SK-N-SH (cell line): ENCODE measurements at regions not wholly inside any gene's neighbourhood (a gene's known extent, or its start where the extent isn't known, plus 50 kb on each side); places are given as distances from the start of the nearest gene placed in this dataset.
"Not testable (repeated sequence)": the region's sequence is repeated elsewhere in the genome, so short reads cannot be mapped to it uniquely, and the experiment has no call there.

ENCODE experiments used
- CTCF ChIA-PET: fragments of 300-600, 350-600 bp; formaldehyde crosslinking; extraction: SDS; loops from one replicate; lab custom pipeline; 2021; lab: Yijun Ruan, JAX
- POLR2A ChIA-PET: fragments of 350-600 bp; sonication (Branson Sonifier 250); formaldehyde crosslinking; extraction: SDS; loops from one replicate; lab custom pipeline; 2020; ENCODE audit warnings: antibody characterized with exemption, inconsistent platforms; lab: Yijun Ruan, JAX
- DNase-seq: peaks from one replicate; pipeline ENCODE4 v3.0.0; 2012
- H2AFZ ChIP-seq: fragments of 200-600 bp; sonication (generic); 2 replicates; pipeline ENCODE4 v1.8.1; 2016; ENCODE audit warnings: antibody characterized with exemption, mild to moderate bottlenecking, low read depth
- H3F3A ChIP-seq: fragments of 200-600 bp; sonication (generic); replicated peaks from 2 replicates; pipeline ENCODE3; 2016; ENCODE audit warnings: antibody characterized with exemption, mild to moderate bottlenecking; ENCODE audit not compliant: insufficient read depth
- H3K27ac ChIP-seq, 2 experiments: fragments of 200-500 bp in 1 of 2; fragments of 200-600 bp in 1 of 2; sonication (Bioruptor generic) in 1 of 2; sonication (generic), shearing (Covaris generic) in 1 of 2; 2 replicates each; pipeline versions ENCODE4 v1.5.1 to v1.6.1; 2014 to 2016; ENCODE audit warnings: low read depth in 2 of 2, inconsistent platforms in 1 of 2, low read length in 1 of 2, mild to moderate bottlenecking in 1 of 2, mixed read lengths in 1 of 2
- H3K27me3 ChIP-seq: fragments of 200-600 bp; sonication (generic), shearing (Covaris generic); 2 replicates; pipeline ENCODE4 v1.6.1; 2016; ENCODE audit warnings: mixed run types; ENCODE audit not compliant: insufficient read depth
- H3K36me3 ChIP-seq, 2 experiments: fragments of 200-500 bp in 1 of 2; fragments of 200-600 bp in 1 of 2; sonication (Bioruptor generic) in 1 of 2; sonication (generic) in 1 of 2; replicated peaks in 1 of 2; 2 replicates each; pipeline versions ENCODE3 to v1.5.1; 2014 to 2016; ENCODE audit warnings: low read length in 1 of 2, mild to moderate bottlenecking in 1 of 2; ENCODE audit not compliant: insufficient read depth in 2 of 2, control insufficient read depth in 1 of 2
- H3K4me1 ChIP-seq, 2 experiments: fragments of 200-500 bp in 1 of 2; fragments of 200-600 bp in 1 of 2; sonication (Bioruptor generic) in 1 of 2; sonication (generic), shearing (Covaris generic) in 1 of 2; 2 replicates each; pipeline versions ENCODE4 v1.5.1 to v1.6.1; 2014 to 2016; ENCODE audit warnings: low read depth in 1 of 2, low read length in 1 of 2, mixed run types in 1 of 2; ENCODE audit not compliant: insufficient read depth in 2 of 2, control insufficient read depth in 1 of 2
- H3K4me2 ChIP-seq: fragments of 200-600 bp; sonication (generic), shearing (Covaris generic); 2 replicates; pipeline ENCODE4 v1.6.1; 2017; ENCODE audit warnings: mixed run types
- H3K4me3 ChIP-seq, 2 experiments: fragments of 200-500 bp in 1 of 2; fragments of 200-600 bp in 1 of 2; sonication (Bioruptor generic) in 1 of 2; sonication (generic), shearing (Covaris generic) in 1 of 2; 2 replicates each; pipeline versions ENCODE4 v1.5.1 to v1.8.1; 2014 to 2016; ENCODE audit warnings: low read depth in 2 of 2, inconsistent platforms in 1 of 2, low read length in 1 of 2, mild to moderate bottlenecking in 1 of 2, mixed read lengths in 1 of 2, moderate library complexity in 1 of 2
- H3K79me2 ChIP-seq: fragments of 200-600 bp; sonication (generic); 2 replicates; pipeline ENCODE4 v1.8.1; 2017; ENCODE audit warnings: mild to moderate bottlenecking; ENCODE audit not compliant: insufficient read depth
- H3K9ac ChIP-seq: fragments of 200-600 bp; sonication (generic); 2 replicates; pipeline ENCODE4 v1.6.1; 2017; ENCODE audit warnings: mixed run types
- H3K9me2 ChIP-seq: fragments of 200-600 bp; sonication (generic); 2 replicates; pipeline ENCODE4 v1.6.1; 2017; ENCODE audit warnings: mixed run types
- H3K9me3 ChIP-seq: fragments of 200-600 bp; sonication (generic); 2 replicates; pipeline ENCODE4 v1.6.1; 2017; ENCODE audit warnings: mixed run types, mild to moderate bottlenecking, moderate library complexity
- H4K20me1 ChIP-seq: fragments of 200-600 bp; sonication (generic); 2 replicates; pipeline ENCODE4 v1.6.1; 2017; ENCODE audit warnings: mild to moderate bottlenecking, mixed run types; ENCODE audit not compliant: insufficient read depth
- CHD2 ChIP-seq: fragments of 150-350 bp; IDR thresholded peaks from 2 replicates; pipeline ENCODE4 v1.6.1; 2018; ENCODE audit warnings: low read length; ENCODE audit not compliant: partially characterized antibody
- ELF1 ChIP-seq: IDR thresholded peaks from 2 replicates; pipeline ENCODE4 v1.4.0; 2012
- EZH2phosphoT487 ChIP-seq: fragments of 200-600 bp; sonication (generic); IDR thresholded peaks from 2 replicates; pipeline ENCODE4 v1.6.1; 2017; ENCODE audit warnings: low read depth, mixed run types, mild to moderate bottlenecking, antibody characterized with exemption, moderate library complexity, borderline replicate concordance
- FOSL2 ChIP-seq: IDR thresholded peaks from 2 replicates; pipeline ENCODE4 v1.4.0; 2012; ENCODE audit warnings: low read depth, mild to moderate bottlenecking, moderate library complexity, borderline replicate concordance
- FOXJ3 ChIP-seq: sonication (generic); formaldehyde crosslinking; IDR thresholded peaks from 2 replicates; pipeline ENCODE4 v1.5.1; 2020; ENCODE audit warnings: mild to moderate bottlenecking, missing genetic modification reagents
- FOXM1 ChIP-seq: IDR thresholded peaks from 2 replicates; pipeline ENCODE4 v1.4.0; 2012; ENCODE audit warnings: low read depth, mild to moderate bottlenecking
- GABPA ChIP-seq: IDR thresholded peaks from 2 replicates; pipeline ENCODE4 v1.4.0; 2012; ENCODE audit warnings: low read depth, mild to moderate bottlenecking
- GATA2 ChIP-seq: sonication (generic); formaldehyde crosslinking; IDR thresholded peaks from 2 replicates; pipeline ENCODE4 v1.5.0; 2020; ENCODE audit warnings: mild to moderate bottlenecking, missing genetic modification reagents
- IRF3 ChIP-seq: fragments of 150-350 bp; IDR thresholded peaks from 2 replicates; pipeline ENCODE4 v1.6.1; 2016; ENCODE audit warnings: mild to moderate bottlenecking, low read depth, low read length
- JUND ChIP-seq: IDR thresholded peaks from 2 replicates; pipeline ENCODE4 v1.4.0; 2012
- MAX ChIP-seq: IDR thresholded peaks from 2 replicates; pipeline ENCODE4 v1.4.0; 2012; ENCODE audit warnings: low read depth
- MEF2A ChIP-seq: IDR thresholded peaks from 2 replicates; pipeline ENCODE4 v1.4.0; 2012; ENCODE audit warnings: low read depth, borderline replicate concordance
- NFIC ChIP-seq: IDR thresholded peaks from 2 replicates; pipeline ENCODE4 v1.4.0; 2012; ENCODE audit warnings: borderline replicate concordance
- RAD21 ChIP-seq: IDR thresholded peaks from 2 replicates; pipeline ENCODE4 v1.6.1; 2012; ENCODE audit warnings: mild to moderate bottlenecking, low read length
- RFX5 ChIP-seq: IDR thresholded peaks from 2 replicates; pipeline ENCODE4 v1.6.1; 2012; ENCODE audit warnings: mild to moderate bottlenecking, improper control_type of control experiment, low read length
- TCF12 ChIP-seq: IDR thresholded peaks from 2 replicates; pipeline ENCODE4 v1.4.0; 2012
- TEAD4 ChIP-seq: IDR thresholded peaks from 2 replicates; pipeline ENCODE4 v1.4.0; 2012; ENCODE audit warnings: mild to moderate bottlenecking, borderline replicate concordance; ENCODE audit not compliant: insufficient read depth
- USF2 ChIP-seq: fragments of 150-350 bp; IDR thresholded peaks from 2 replicates; pipeline ENCODE4 v1.6.1; 2017; ENCODE audit warnings: antibody characterized with exemption, low read length, low read depth, borderline replicate concordance
- YY1 ChIP-seq: IDR thresholded peaks from 2 replicates; pipeline ENCODE4 v1.4.0; 2012; ENCODE audit warnings: low read depth, mild to moderate bottlenecking
- WGBS: methylation state at CpG from one replicate; pipeline ENCODE4 v1.1.6; 2017; ENCODE audit warnings: low lambda C conversion rate; 5-methylcytosine and 5-hydroxymethylcytosine counted together

- 6% methylated on average over 2 of the region's 2 CpGs for WGBS
- no peak overlapping the region for H3K4me2 ChIP-seq
- no peaks in the 10 kb centered on the region for H3K79me2 ChIP-seq
These were observed 205.1 kb upstream of the SRD5A2 start for GRCh38 chr2:31785876-31786275.

GRCh38 chr2:31784868-31785267, 204.1 kb upstream of the SRD5A2 start:
- Histone ChIP-seq H2AFZ (no peak overlapping the region), H3K9ac (no peak overlapping the region), H4K20me1 (no peaks in the 10 kb centered on the region), H3K4me1 (no peaks in the 10 kb centered on the region), H3K4me2 (no peak overlapping the region), H3K79me2 (no peaks in the 10 kb centered on the region), H3K27ac (no peak overlapping the region), H3K36me3 (no peaks in the 10 kb centered on the region), H3K9me3 (no peaks in the 10 kb centered on the region), H3K4me3 (no peak overlapping the region), H3K27me3 (no peaks in the 10 kb centered on the region), H3K9me2 (no peaks in the 10 kb centered on the region), H3F3A (no peaks in the 10 kb centered on the region)
- TF ChIP-seq GATA2 (CRISPR knock-in tag) (no peak), RAD21 (no peak), GABPA (no peak), IRF3 (no peak), FOXJ3 (CRISPR knock-in tag) (no peak), TEAD4 (no peak), FOSL2 (no peak), MEF2A (no peak), MAX (no peak), USF2 (no peak), RFX5 (no peak), ELF1 (no peak), NFIC (no peak), TCF12 (no peak), YY1 (no peak), FOXM1 (no peak), CHD2 (no peak), EZH2phosphoT487 (no peak)
- ChIA-PET POLR2A (no interaction called here), CTCF (no interaction called here)
- no peak for DNase-seq

More at GRCh38 chr2:31785876-31786275, 205.1 kb upstream of the SRD5A2 start:
- Histone ChIP-seq H3K4me3 (no peak overlapping the region), H4K20me1 (no peaks in the 10 kb centered on the region), H3K4me1 (no peaks in the 10 kb centered on the region), H3K9me3 (no peaks in the 10 kb centered on the region), H3K36me3 (no peaks in the 10 kb centered on the region), H3F3A (no peaks in the 10 kb centered on the region), H3K9me2 (no peaks in the 10 kb centered on the region), H3K27ac (no peak overlapping the region), H2AFZ (no peak overlapping the region), H3K9ac (no peak overlapping the region), H3K27me3 (no peaks in the 10 kb centered on the region)
- CTCF ChIA-PET: no interaction called here
- TF ChIP-seq JUND: no peak
- no peak for DNase-seq
- POLR2A ChIA-PET: no interaction called here

GRCh38 chr2:31783446-31784091, 202.8 kb upstream of the SRD5A2 start:
- 10% methylated on average over 6 of the region's 6 CpGs for whole genome bisulfite sequencing
- H3K27me3 ChIP-seq, H3K9ac ChIP-seq, H3K4me2 ChIP-seq, H2AFZ ChIP-seq, H3K79me2 ChIP-seq, CTCF ChIA-PET, POLR2A ChIA-PET, H3K9me3 ChIP-seq, H3K4me1 ChIP-seq, H3K27ac ChIP-seq, H3K4me3 ChIP-seq, H3F3A ChIP-seq, H4K20me1 ChIP-seq, DNase-seq, H3K9me2 ChIP-seq, H3K36me3 ChIP-seq: not testable (repeated sequence)
